Chondrocyte (in vitro differentiated cells): ENCODE measurements at regions not wholly inside any gene's neighbourhood (a gene's known extent, or its start where the extent isn't known, plus 50 kb on each side); places are given as distances from the start of the nearest gene placed in this dataset.

ENCODE experiments used
- DNase-seq: peaks from one replicate; pipeline ENCODE4 v3.0.0; 2021; ENCODE audit warnings: mixed read lengths, low spot score
- H3K27ac Mint-ChIP-seq: one replicate; pipeline ENCODE4 v1.8.0; 2021; ENCODE audit warnings: mild to moderate bottlenecking, moderate library complexity, mixed read lengths; ENCODE audit not compliant: unreplicated experiment
- H3K27me3 Mint-ChIP-seq: 2 replicates; pipeline ENCODE4 v1.8.0; 2021; ENCODE audit warnings: low read depth, mixed read lengths
- H3K36me3 Mint-ChIP-seq: 2 replicates; pipeline ENCODE4 v1.8.0; 2021; ENCODE audit warnings: low read depth, mixed read lengths
- H3K4me1 Mint-ChIP-seq: 2 replicates; pipeline ENCODE4 v1.8.0; 2021; ENCODE audit warnings: low read depth, mild to moderate bottlenecking, mixed read lengths
- H3K4me3 Mint-ChIP-seq: one replicate; pipeline ENCODE4 v1.8.0; 2021; ENCODE audit warnings: mild to moderate bottlenecking, moderate library complexity, mixed read lengths; ENCODE audit not compliant: unreplicated experiment
- H3K9me3 Mint-ChIP-seq: 2 replicates; pipeline ENCODE4 v1.8.0; 2021; ENCODE audit warnings: low read depth, mixed read lengths
- TF ChIP-seq, protein P1 (sequence below): fragments of 200-600 bp; sonication (generic); IDR thresholded peaks from 2 replicates; pipeline ENCODE4 v1.5.0; 2021; ENCODE audit warnings: antibody characterized with exemption, mild to moderate bottlenecking, moderate library complexity

GRCh38 chr13:33751151-33751550 lies 66.8 kb upstream of the RFC3 start:
- no peaks in the 10 kb centered on the region for H3K27me3 Mint-ChIP-seq
- H3K4me1 Mint-ChIP-seq, result no peaks in the 10 kb centered on the region

DNA sequence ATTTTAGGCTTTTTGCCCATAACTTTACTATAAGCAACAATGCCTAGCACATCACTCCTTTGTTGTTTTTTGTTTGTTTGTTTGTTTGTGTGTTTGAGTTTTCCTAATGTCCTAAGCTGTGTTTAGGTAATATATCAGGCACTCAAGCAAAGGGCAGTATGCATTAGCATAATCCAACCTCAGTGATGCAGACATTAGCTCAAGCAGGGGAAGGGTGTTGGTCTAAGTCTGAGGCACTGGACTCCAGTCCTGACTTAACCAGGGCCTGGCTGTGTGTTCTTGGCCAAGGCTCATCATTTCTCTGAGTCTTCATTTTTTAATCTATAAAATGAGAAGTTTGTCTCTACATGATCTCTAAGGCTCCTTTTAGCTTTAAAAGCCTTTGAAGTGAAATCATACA lies 65.9 kb upstream of the RFC3 start:
- no peak for DNase-seq
- no peak overlapping the region for H3K4me3 Mint-ChIP-seq
- H3K9me3 Mint-ChIP-seq, result no peaks in the 10 kb centered on the region
- no peaks in the 10 kb centered on the region for H3K4me1 Mint-ChIP-seq
- H3K36me3 Mint-ChIP-seq, result no peaks in the 10 kb centered on the region
- H3K27me3 Mint-ChIP-seq, result no peaks in the 10 kb centered on the region
- no peak overlapping the region for H3K27ac Mint-ChIP-seq
- TF ChIP-seq, protein P1, sequence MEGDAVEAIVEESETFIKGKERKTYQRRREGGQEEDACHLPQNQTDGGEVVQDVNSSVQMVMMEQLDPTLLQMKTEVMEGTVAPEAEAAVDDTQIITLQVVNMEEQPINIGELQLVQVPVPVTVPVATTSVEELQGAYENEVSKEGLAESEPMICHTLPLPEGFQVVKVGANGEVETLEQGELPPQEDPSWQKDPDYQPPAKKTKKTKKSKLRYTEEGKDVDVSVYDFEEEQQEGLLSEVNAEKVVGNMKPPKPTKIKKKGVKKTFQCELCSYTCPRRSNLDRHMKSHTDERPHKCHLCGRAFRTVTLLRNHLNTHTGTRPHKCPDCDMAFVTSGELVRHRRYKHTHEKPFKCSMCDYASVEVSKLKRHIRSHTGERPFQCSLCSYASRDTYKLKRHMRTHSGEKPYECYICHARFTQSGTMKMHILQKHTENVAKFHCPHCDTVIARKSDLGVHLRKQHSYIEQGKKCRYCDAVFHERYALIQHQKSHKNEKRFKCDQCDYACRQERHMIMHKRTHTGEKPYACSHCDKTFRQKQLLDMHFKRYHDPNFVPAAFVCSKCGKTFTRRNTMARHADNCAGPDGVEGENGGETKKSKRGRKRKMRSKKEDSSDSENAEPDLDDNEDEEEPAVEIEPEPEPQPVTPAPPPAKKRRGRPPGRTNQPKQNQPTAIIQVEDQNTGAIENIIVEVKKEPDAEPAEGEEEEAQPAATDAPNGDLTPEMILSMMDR, result no peak

More at GRCh38 chr13:33751151-33751550, 66.8 kb upstream of the RFC3 start:
- Mint-ChIP-seq H3K36me3 (no peaks in the 10 kb centered on the region), H3K27ac (no peak overlapping the region), H3K4me3 (no peak overlapping the region), H3K9me3 (no peaks in the 10 kb centered on the region)
- no peak for DNase-seq
- TF ChIP-seq, protein P1, result no peak

GRCh38 chr13:33752597-33752996 lies 65.4 kb upstream of the RFC3 start:
- Mint-ChIP-seq H3K4me3 (no peak overlapping the region), H3K27me3 (no peaks in the 10 kb centered on the region), H3K36me3 (no peaks in the 10 kb centered on the region), H3K4me1 (no peaks in the 10 kb centered on the region), H3K9me3 (no peaks in the 10 kb centered on the region), H3K27ac (no peak overlapping the region)
- DNase-seq, result no peak
- TF ChIP-seq, protein P1, result no peak

DNA sequence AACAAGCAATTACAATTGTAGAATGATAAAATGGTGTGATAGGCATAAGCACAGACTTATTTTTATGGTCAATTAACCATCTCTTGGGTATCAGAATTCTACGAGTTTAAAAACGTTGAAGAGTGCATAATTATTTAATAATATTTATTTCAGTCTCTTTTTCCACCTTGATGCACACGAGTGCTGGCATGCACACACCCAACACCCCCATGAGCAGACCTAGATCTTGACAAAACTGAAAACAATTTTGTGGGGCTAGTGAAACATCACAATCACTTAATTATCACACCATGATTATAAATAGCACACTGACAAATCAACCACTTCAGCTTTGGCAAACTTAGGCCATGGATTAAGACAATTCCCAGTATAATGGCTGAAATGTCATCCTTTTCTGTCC lies 61.0 kb upstream of the RFC3 start:
- no peaks in the 10 kb centered on the region for H3K9me3 Mint-ChIP-seq
- no peaks in the 10 kb centered on the region for H3K36me3 Mint-ChIP-seq
- H3K27ac Mint-ChIP-seq, result no peak overlapping the region
- DNase-seq, result no peak
- H3K27me3 Mint-ChIP-seq, result no peaks in the 10 kb centered on the region
- H3K4me3 Mint-ChIP-seq, result no peak overlapping the region
- TF ChIP-seq, protein P1, result no peak
- peaks cover 6% of the 10 kb centered on the region for H3K4me1 Mint-ChIP-seq

DNA sequence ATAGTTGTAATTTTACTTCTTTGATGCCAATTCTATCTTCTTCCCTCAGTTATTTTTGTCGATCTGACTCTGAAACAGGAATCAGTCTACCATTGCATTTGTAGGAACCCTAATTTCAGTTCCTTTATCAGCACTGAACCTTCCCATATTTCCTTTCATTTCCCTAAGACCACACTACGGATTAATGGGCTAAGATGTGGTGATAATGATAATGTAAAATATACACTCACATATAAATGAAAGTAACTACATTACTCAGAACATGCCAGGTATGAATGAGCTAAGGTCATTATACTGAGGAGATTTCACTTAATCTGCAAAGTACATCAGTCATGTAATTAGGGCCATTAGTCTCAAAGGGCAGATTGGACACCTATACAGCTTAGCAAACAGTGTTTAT lies 60.2 kb upstream of the RFC3 start:
- Mint-ChIP-seq H3K4me1 (peaks cover 7% of the 10 kb centered on the region), H3K9me3 (no peaks in the 10 kb centered on the region), H3K4me3 (no peak overlapping the region), H3K27me3 (no peaks in the 10 kb centered on the region), H3K36me3 (no peaks in the 10 kb centered on the region), H3K27ac (no peak overlapping the region)
- TF ChIP-seq, protein P1, result no peak
- DNase-seq, result no peak
